CD8-positive, alpha-beta memory T cell (primary cell): ENCODE measurements at regions not wholly inside any gene's neighbourhood (a gene's known extent, or its start where the extent isn't known, plus 50 kb on each side); places are given as distances from the start of the nearest gene placed in this dataset.

Source experiments
- CTCF ChIA-PET: fragments of 350-600 bp; sonication (Branson Sonifier 250); formaldehyde crosslinking; loops from one replicate; lab custom pipeline; 2021; ENCODE audit warnings: antibody characterized with exemption; lab: Charles Lee
- POLR2A ChIA-PET: fragments of 350-600 bp; sonication (Branson Sonifier 250); formaldehyde crosslinking; loops from one replicate; lab custom pipeline; 2021; ENCODE audit warnings: antibody characterized with exemption; lab: Charles Lee
- DNase-seq, 5 donors: peaks; one replicate each; pipeline versions ENCODE4 v3.0.0 to v3.0.0-alpha.2; 2020 to 2022; ENCODE audit warnings: mixed read lengths in 1 of 5
- H3K27ac ChIP-seq: one replicate; pipeline ENCODE4 v1.7.0; 2013; ENCODE audit warnings: low read depth, mild to moderate bottlenecking, low read length, moderate library complexity
- H3K27me3 ChIP-seq: 2 replicates; pipeline ENCODE4 v1.7.0; 2013; ENCODE audit warnings: low read length, mild to moderate bottlenecking; ENCODE audit not compliant: insufficient read depth, poor library complexity, severe bottlenecking
- H3K36me3 ChIP-seq: 2 replicates; pipeline ENCODE4 v1.7.0; 2013; ENCODE audit warnings: mild to moderate bottlenecking, low read length, moderate library complexity; ENCODE audit not compliant: insufficient read depth
- H3K4me1 ChIP-seq: 2 replicates; pipeline ENCODE4 v1.7.0; 2013; ENCODE audit warnings: mild to moderate bottlenecking, low read length, moderate library complexity; ENCODE audit not compliant: insufficient read depth
- H3K4me3 ChIP-seq: 2 replicates; pipeline ENCODE4 v1.7.0; 2013; ENCODE audit warnings: mild to moderate bottlenecking, low read length
- H3K9me3 ChIP-seq: 2 replicates; pipeline ENCODE4 v1.7.0; 2013; ENCODE audit warnings: mild to moderate bottlenecking, low read length
- H3K27ac Mint-ChIP-seq, 8 donors: one replicate each; pipeline ENCODE4 v1.8.0; 2020 to 2021; ENCODE audit warnings: mixed read lengths in 8 of 8, mild to moderate bottlenecking in 6 of 8, inconsistent platforms in 3 of 8, moderate library complexity in 3 of 8
- H3K27me3 Mint-ChIP-seq, 2 donors: one replicate each; pipeline ENCODE4 v1.8.0; 2020 to 2021; ENCODE audit warnings: mixed read lengths in 2 of 2, mild to moderate bottlenecking in 1 of 2, moderate library complexity in 1 of 2
- H3K36me3 Mint-ChIP-seq, 3 donors: one replicate each; pipeline ENCODE4 v1.8.0; 2020 to 2021; ENCODE audit warnings: mixed read lengths in 3 of 3, inconsistent platforms in 1 of 3, mild to moderate bottlenecking in 1 of 3
- H3K4me1 Mint-ChIP-seq, 3 donors: one replicate each; pipeline ENCODE4 v1.8.0; 2020 to 2021; ENCODE audit warnings: mixed read lengths in 3 of 3, inconsistent platforms in 1 of 3, mild to moderate bottlenecking in 1 of 3
- H3K4me3 Mint-ChIP-seq, 7 donors: one replicate each; pipeline ENCODE4 v1.8.0; 2020 to 2021; ENCODE audit warnings: mixed read lengths in 7 of 7, mild to moderate bottlenecking in 6 of 7, moderate library complexity in 4 of 7, inconsistent platforms in 2 of 7
- H3K9me3 Mint-ChIP-seq, 5 donors: one replicate each; pipeline ENCODE4 v1.8.0; 2020 to 2022; ENCODE audit warnings: mixed read lengths in 5 of 5, mild to moderate bottlenecking in 3 of 5, moderate library complexity in 2 of 5, inconsistent platforms in 1 of 5

DNA sequence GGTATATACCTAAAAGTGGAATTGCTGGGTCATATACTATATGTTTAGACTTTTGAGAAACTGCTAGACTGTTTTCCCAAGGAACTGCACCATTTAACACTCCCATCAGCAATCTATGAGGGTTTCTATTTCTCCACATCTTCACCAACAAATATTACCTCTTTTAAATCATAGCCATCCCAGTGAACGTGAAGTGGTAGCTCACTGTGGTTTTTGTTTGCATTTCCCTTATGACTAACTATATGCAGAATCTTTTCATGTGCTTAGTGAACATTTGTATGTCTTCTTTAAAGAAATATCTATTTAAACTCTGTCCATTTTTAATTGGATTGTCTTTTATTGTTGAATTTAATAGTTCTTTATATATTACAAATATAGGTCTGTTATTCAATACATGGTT lies 115.8 kb upstream of the SEC61G start:
- Histone ChIP-seq H3K4me1 (no peaks in the 10 kb centered on the region), H3K9me3 (no peaks in the 10 kb centered on the region), H3K27me3 (no peaks in the 10 kb centered on the region), H3K36me3 (no peaks in the 10 kb centered on the region), H3K4me3 (no peak overlapping the region), H3K27ac (no peak overlapping the region)
- Mint-ChIP-seq H3K4me3 (no peak overlapping the region), H3K4me1 (no peaks in the 10 kb centered on the region), H3K36me3 (no peaks in the 10 kb centered on the region), H3K27me3 (peaks cover 0 to 7% of the 10 kb centered on the region in 2 donors), H3K27ac (no peak overlapping the region), H3K9me3 (peaks cover 0 to 3% (median 0%) of the 10 kb centered on the region in 5 donors)
- ChIA-PET CTCF (no interaction called here), POLR2A (no interaction called here)
- no peak for DNase-seq

DNA sequence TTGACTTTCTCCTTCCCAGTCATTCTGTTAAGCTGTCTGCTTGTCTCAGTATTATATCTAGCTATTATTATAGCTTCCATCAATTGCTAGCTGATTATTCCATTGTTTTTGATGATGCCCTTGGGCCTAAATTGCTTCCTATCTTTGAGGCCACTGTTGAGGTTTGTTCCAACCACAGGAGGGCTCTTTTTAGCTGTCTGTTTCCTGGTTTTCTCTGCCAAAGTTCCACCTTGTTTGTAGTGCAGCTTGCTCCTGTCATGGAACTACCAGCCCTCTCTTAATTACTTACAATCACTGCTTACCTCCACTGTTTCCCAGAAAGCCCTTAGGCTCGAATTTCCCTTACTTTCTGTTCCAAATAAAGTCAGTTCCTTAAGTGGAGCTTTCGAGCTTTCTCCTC lies 118.7 kb upstream of the SEC61G start:
- Mint-ChIP-seq H3K27me3 (peaks cover 0 to 7% of the 10 kb centered on the region in 2 donors), H3K36me3 (no peaks in the 10 kb centered on the region), H3K9me3 (peaks cover 0 to 3% (median 0%) of the 10 kb centered on the region in 5 donors), H3K4me3 (no peak overlapping the region), H3K27ac (no peak overlapping the region), H3K4me1 (no peaks in the 10 kb centered on the region)
- Histone ChIP-seq H3K27ac (no peak overlapping the region), H3K9me3 (no peaks in the 10 kb centered on the region), H3K36me3 (no peaks in the 10 kb centered on the region), H3K4me1 (no peaks in the 10 kb centered on the region), H3K27me3 (no peaks in the 10 kb centered on the region), H3K4me3 (no peak overlapping the region)
- ChIA-PET POLR2A (no interaction called here), CTCF (no interaction called here)
- no peak for DNase-seq

DNA sequence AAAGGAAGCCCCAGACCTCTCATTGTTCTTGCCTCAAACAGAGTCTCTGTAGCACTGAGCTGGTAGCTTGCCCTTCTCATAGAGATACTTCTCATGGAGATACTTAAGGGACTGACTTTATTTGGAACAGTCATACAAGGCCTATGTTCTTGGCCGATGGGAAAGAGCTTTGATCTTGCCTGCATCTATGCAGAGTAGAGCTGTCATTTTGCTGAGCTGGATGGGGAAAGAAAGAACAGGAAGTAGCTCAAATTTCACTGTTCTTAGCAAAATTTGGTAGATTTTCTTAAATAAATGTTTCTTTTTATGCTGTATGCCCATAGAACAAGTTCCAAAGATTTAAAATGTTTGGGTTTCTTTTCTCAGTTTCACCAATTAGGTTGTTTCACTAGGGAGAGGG lies 119.3 kb upstream of the SEC61G start:
- no peaks in the 10 kb centered on the region for H3K27me3 ChIP-seq
- H3K36me3 ChIP-seq, result no peaks in the 10 kb centered on the region
- no peak overlapping the region for H3K27ac Mint-ChIP-seq
- H3K9me3 Mint-ChIP-seq, result peaks cover 0 to 3% (median 0%) of the 10 kb centered on the region in 5 donors
- CTCF ChIA-PET, result no interaction called here
- peaks cover 0 to 7% of the 10 kb centered on the region in 2 donors for H3K27me3 Mint-ChIP-seq
- H3K9me3 ChIP-seq, result no peaks in the 10 kb centered on the region
- H3K36me3 Mint-ChIP-seq, result no peaks in the 10 kb centered on the region
- H3K4me3 ChIP-seq, result no peak overlapping the region
- POLR2A ChIA-PET, result no interaction called here
- H3K4me3 Mint-ChIP-seq, result no peak overlapping the region
- no peaks in the 10 kb centered on the region for H3K4me1 Mint-ChIP-seq
- DNase-seq, result no peak
- no peaks in the 10 kb centered on the region for H3K4me1 ChIP-seq
- no peak overlapping the region for H3K27ac ChIP-seq

DNA sequence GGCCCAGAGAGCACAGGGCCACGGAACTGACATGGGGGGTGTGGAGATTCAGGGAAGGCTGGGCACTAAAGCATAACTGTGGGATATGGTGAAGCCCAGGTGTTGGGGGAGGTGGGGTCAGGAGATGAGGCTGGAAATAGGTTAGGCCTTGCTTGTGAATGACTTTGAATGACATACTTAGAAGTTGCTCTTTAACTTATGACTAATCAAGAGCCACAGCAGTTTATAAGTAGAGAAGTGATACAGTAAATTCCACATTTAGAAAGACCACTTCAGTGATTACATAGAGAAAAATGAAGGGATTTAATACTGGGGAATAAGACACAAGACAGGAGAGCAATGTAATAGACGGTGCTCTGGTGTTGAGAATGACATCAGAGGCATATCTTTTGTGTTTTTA lies 120.8 kb upstream of the SEC61G start:
- Histone ChIP-seq H3K4me3 (no peak overlapping the region), H3K27me3 (no peaks in the 10 kb centered on the region), H3K27ac (no peak overlapping the region), H3K9me3 (no peaks in the 10 kb centered on the region), H3K4me1 (no peaks in the 10 kb centered on the region), H3K36me3 (no peaks in the 10 kb centered on the region)
- CTCF ChIA-PET, result no interaction called here
- Mint-ChIP-seq H3K9me3 (peaks cover 0 to 3% (median 0%) of the 10 kb centered on the region in 5 donors), H3K36me3 (no peaks in the 10 kb centered on the region), H3K27me3 (peaks cover 0 to 7% of the 10 kb centered on the region in 2 donors), H3K27ac (no peak overlapping the region), H3K4me1 (no peaks in the 10 kb centered on the region), H3K4me3 (no peak overlapping the region)
- POLR2A ChIA-PET, result no interaction called here
- DNase-seq, result no peak

DNA sequence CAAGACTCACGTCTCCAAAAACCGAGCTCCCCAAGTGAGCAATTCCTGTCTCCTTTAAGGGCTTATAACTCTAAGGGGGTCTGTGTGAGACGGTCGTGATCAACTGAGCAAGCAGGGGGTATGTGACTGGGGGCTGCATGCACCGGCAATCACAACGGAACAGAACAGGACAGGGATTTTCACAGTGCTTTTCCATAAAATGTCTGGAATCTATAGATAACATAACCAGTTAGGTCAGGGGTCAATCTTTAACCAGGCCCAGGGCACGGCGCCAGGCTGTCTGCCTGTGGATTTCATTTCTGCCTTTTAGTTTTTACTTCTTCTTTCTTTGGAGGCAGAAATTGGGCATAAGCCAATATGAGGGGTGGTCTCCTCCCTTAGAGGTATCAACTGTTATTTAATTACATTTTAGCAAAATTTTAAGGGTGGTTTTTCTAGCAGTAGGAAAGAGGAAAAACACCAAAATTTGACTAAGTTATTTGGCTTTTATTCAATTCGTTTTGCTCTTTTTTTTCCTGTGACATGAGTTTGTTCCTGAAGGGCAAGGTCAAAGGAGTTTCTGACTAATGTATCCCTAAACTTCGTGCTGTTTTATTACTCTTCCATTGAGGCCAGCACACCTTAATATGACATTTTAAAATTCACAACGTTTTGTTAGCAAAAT lies 121.4 kb upstream of the SEC61G start:
- no peak overlapping the region for H3K4me3 ChIP-seq

DNA sequence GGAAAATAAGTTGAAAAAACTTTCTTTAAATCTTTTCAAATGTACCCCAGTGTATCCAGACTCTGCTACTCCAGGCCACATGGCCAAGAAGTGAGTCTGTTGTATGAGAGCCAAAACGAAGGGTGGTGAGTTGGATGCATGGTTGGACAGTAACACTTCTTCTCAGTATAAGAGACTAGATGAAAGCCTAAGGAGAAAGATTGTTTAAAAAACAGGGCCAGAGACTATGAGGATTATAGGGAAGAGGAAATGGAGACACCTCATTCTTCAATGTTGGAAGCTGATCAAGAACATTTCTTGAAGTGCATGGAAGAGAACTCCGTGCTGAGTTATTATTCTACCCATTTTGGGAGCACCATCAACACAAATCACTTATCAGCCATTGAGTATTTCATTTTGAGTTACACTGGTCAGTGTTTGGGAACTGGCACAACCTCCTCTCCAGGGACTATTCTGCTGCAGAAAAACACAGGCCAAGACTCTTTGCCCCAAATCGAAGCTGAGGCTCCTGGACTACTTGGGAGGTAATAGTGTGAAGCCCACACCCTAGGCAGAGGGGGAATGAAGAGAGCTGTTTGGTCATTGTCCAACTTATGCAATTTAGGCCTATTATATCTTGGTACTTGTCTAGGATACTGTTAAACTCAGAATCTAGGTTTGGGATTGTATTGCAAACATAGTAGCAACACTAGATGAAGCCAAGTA lies 123.0 kb upstream of the SEC61G start:
- Histone ChIP-seq H3K27ac (no peak overlapping the region), H3K27me3 (no peaks in the 10 kb centered on the region), H3K9me3 (no peaks in the 10 kb centered on the region), H3K4me3 (no peak overlapping the region), H3K4me1 (no peaks in the 10 kb centered on the region), H3K36me3 (no peaks in the 10 kb centered on the region)
- no peak for DNase-seq
- CTCF ChIA-PET, result no interaction called here
- H3K36me3 Mint-ChIP-seq, result no peaks in the 10 kb centered on the region
- H3K4me3 Mint-ChIP-seq, result no peak overlapping the region
- peaks cover 4 to 9% of the 10 kb centered on the region in 2 donors for H3K27me3 Mint-ChIP-seq
- no peaks in the 10 kb centered on the region for H3K4me1 Mint-ChIP-seq
- peaks cover 0 to 3% (median 0%) of the 10 kb centered on the region in 5 donors for H3K9me3 Mint-ChIP-seq
- POLR2A ChIA-PET, result no interaction called here
- no peak overlapping the region for H3K27ac Mint-ChIP-seq

More for the DNA sequence above, 121.4 kb upstream of the SEC61G start:
- no peaks in the 10 kb centered on the region for H3K4me1 ChIP-seq
- no peak overlapping the region for H3K4me3 Mint-ChIP-seq
- H3K4me1 Mint-ChIP-seq, result no peaks in the 10 kb centered on the region
- H3K9me3 Mint-ChIP-seq, result peaks cover 0 to 3% (median 0%) of the 10 kb centered on the region in 5 donors
- no peaks in the 10 kb centered on the region for H3K36me3 ChIP-seq
- H3K27me3 ChIP-seq, result no peaks in the 10 kb centered on the region
- no peaks in the 10 kb centered on the region for H3K36me3 Mint-ChIP-seq
- no peak overlapping the region for H3K27ac ChIP-seq
- ChIA-PET POLR2A (no interaction called here), CTCF (no interaction called here)
- H3K9me3 ChIP-seq, result no peaks in the 10 kb centered on the region
- peaks cover 0 to 7% of the 10 kb centered on the region in 2 donors for H3K27me3 Mint-ChIP-seq
- DNase-seq, result no peak
- H3K27ac Mint-ChIP-seq, result peak overlapping the region in 1 of 8 donors; percentile 78

DNA sequence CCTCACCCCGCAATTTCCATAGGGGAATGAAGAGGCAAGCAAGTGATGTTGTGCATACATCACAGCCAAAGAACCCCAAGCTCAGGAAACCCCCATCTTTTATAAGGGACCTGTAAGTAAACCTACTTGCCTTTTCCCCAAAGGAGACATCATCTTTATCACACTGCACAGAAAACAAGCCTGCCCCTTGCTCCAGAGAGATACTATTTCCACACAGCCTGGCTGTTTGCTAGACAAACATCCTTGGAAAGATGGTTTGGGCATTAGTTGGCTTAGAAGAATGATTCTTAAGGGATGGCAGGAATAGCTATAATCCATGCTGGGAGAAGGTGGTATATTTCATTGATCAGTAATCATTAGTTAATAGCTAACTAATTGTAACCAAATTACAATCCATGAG lies 123.7 kb upstream of the SEC61G start:
- Mint-ChIP-seq H3K4me3 (no peak overlapping the region), H3K9me3 (peaks cover 0 to 3% (median 0%) of the 10 kb centered on the region in 5 donors), H3K27me3 (peaks cover 3 to 9% of the 10 kb centered on the region in 2 donors), H3K36me3 (no peaks in the 10 kb centered on the region), H3K4me1 (no peaks in the 10 kb centered on the region), H3K27ac (no peak overlapping the region)
- no peak for DNase-seq
- H3K27ac ChIP-seq, result no peak overlapping the region
- ChIA-PET CTCF (no interaction called here), POLR2A (no interaction called here)
- H3K4me3 ChIP-seq, result no peak overlapping the region
- no peaks in the 10 kb centered on the region for H3K36me3 ChIP-seq
- no peaks in the 10 kb centered on the region for H3K9me3 ChIP-seq
- no peaks in the 10 kb centered on the region for H3K27me3 ChIP-seq
- no peaks in the 10 kb centered on the region for H3K4me1 ChIP-seq

DNA sequence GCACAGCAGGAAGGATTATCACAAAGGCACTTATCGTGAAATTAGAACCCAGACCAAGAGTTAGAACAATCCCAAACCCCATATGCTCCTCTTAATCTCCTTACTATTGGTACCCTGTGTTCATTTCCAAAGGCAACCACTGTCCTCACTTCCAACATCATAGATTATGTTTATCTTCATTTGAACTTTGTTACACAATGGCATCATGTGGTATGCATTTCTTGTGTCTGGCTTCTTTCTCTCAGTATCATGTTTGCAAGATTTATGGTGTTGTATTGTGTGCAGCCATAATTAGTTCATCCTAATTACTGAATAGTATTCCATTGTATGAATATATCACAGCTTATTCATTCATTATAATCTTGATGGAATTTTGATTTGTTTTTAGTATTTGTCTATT lies 124.6 kb upstream of the SEC61G start:
- Histone ChIP-seq H3K36me3 (no peaks in the 10 kb centered on the region), H3K27me3 (no peaks in the 10 kb centered on the region), H3K27ac (no peak overlapping the region), H3K9me3 (no peaks in the 10 kb centered on the region), H3K4me1 (no peaks in the 10 kb centered on the region), H3K4me3 (no peak overlapping the region)
- ChIA-PET CTCF (no interaction called here), POLR2A (no interaction called here)
- peaks cover 0 to 2% (median 0%) of the 10 kb centered on the region in 5 donors for H3K9me3 Mint-ChIP-seq
- no peak overlapping the region for H3K4me3 Mint-ChIP-seq
- no peaks in the 10 kb centered on the region for H3K36me3 Mint-ChIP-seq
- H3K27me3 Mint-ChIP-seq, result peaks cover 5 to 18% of the 10 kb centered on the region in 2 donors
- no peaks in the 10 kb centered on the region for H3K4me1 Mint-ChIP-seq
- no peak overlapping the region for H3K27ac Mint-ChIP-seq
- DNase-seq, result no peak
